ENCODE measurements at regions not wholly inside any gene's neighbourhood (a gene's known extent, or its start where the extent isn't known, plus 50 kb on each side); places are given as distances from the start of the nearest gene placed in this dataset.

DNA sequence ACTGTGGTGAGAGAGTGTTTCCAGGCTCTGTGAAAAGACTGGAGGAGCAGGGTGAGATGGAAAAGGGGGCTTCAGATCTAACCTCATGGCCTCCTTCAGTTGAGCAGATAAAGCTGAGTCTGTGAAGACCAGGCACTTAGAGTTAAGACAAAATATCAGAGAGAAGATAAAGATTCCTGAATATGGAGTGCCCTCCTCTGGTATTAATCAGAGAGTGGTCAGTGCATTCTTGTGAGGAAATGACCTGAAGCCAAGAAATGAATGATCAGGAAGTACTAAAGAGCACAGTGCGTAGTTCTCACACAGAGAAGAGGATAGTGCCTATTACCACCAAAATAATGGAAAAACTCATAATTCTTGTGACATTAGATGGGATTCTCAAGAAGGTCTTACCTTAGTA lies 1417.0 kb upstream of the ACO1 start:
- no peaks in the 10 kb centered on the region for H3K36me3 ChIP-seq
- no peaks in the 10 kb centered on the region for H3K4me1 ChIP-seq
- intact Hi-C loops (cut with DNase I): no loop called here
- H3K4me3 ChIP-seq: no peak overlapping the region
- no peak overlapping the region for H3K27ac ChIP-seq
- TF ChIP-seq, protein P1, sequence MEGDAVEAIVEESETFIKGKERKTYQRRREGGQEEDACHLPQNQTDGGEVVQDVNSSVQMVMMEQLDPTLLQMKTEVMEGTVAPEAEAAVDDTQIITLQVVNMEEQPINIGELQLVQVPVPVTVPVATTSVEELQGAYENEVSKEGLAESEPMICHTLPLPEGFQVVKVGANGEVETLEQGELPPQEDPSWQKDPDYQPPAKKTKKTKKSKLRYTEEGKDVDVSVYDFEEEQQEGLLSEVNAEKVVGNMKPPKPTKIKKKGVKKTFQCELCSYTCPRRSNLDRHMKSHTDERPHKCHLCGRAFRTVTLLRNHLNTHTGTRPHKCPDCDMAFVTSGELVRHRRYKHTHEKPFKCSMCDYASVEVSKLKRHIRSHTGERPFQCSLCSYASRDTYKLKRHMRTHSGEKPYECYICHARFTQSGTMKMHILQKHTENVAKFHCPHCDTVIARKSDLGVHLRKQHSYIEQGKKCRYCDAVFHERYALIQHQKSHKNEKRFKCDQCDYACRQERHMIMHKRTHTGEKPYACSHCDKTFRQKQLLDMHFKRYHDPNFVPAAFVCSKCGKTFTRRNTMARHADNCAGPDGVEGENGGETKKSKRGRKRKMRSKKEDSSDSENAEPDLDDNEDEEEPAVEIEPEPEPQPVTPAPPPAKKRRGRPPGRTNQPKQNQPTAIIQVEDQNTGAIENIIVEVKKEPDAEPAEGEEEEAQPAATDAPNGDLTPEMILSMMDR (IDR thresholded peaks at IDR 0.05): no peak
- TF ChIP-seq POLR2A (IDR thresholded peaks at IDR 0.05): no peak
- peaks cover 0 to 17% (median 0%) of the 10 kb centered on the region in 12 donors for H3K9me3 ChIP-seq
- DNase-seq (no peak), ATAC-seq (no peak)
- no peaks in the 10 kb centered on the region for H3K27me3 ChIP-seq
- WGBS, 4 donors: 39 to 53% (median 44%) methylated on average over 1 of the region's 1 CpG

DNA sequence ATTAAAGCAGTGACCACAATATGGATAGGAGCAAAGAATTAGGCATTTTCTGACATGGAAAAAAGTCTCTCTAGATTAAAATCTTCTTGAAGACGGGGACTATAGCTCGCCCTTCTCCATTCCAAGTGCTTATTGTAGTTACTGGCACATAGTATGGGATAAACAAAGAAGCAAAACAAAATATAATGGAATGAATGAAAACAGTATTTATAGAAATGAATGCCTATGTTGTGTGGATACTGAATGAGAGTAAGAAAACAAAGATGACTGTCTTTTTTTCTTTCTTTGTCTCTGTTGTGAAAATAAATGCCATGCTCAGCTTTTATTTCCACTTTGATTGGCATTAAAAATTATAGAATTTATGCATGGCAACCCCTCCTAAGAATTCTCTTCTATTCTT lies 1414.3 kb upstream of the ACO1 start:
- Histone ChIP-seq H3K36me3 (no peaks in the 10 kb centered on the region), H3K4me1 (no peaks in the 10 kb centered on the region), H3K4me3 (no peak overlapping the region), H3K27ac (no peak overlapping the region), H3K9me3 (no peaks in the 10 kb centered on the region), H3K27me3 (no peaks in the 10 kb centered on the region)
- ATAC-seq (no peak), DNase-seq (no peak)
- intact Hi-C loops (cut with DNase I): loop anchor here in 1 of 10 donors (10.0 kb wide), 1 partner anchor 815 kb away; no protein-coding TSS in a partner anchor
- 50 to 73% (median 66%) methylated on average over 2 of the region's 2 CpGs for WGBS, 4 donors
- TF ChIP-seq POLR2A (IDR thresholded peaks at IDR 0.05): no peak
- TF ChIP-seq, protein P1 (IDR thresholded peaks at IDR 0.05): no peak

DNA sequence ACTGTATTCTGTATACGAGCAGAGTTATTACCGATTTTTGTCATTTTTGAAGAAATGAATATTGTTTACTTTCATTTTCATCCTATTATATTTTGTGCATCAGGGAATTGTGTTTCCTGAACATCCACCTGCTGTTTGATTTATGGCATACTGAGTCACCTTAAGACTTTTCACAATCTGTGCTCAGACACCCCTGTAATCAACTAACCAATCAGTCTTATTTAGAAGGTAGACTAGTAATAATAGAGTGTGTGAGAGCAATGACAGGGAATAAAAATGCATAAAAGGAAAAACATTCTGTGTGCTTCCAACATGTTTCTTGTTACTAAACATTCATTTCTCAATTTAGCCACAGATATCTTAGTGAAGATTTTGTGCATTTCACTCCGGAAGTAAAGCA lies 1413.6 kb upstream of the ACO1 start:
- Histone ChIP-seq H3K36me3 (no peaks in the 10 kb centered on the region), H3K4me3 (no peak overlapping the region), H3K27me3 (no peaks in the 10 kb centered on the region), H3K4me1 (no peaks in the 10 kb centered on the region), H3K27ac (no peak overlapping the region), H3K9me3 (no peaks in the 10 kb centered on the region)
- TF ChIP-seq POLR2A (IDR thresholded peaks at IDR 0.05): no peak
- TF ChIP-seq, protein P1 (IDR thresholded peaks at IDR 0.05): no peak
- intact Hi-C loops (cut with DNase I): loop anchor here in 1 of 10 donors (10.0 kb wide), 1 partner anchor 814 kb away; no protein-coding TSS in a partner anchor
- WGBS, 4 donors: 75 to 88% (median 83%) methylated on average over 3 of the region's 3 CpGs
- ATAC-seq (no peak), DNase-seq (no peak)

DNA sequence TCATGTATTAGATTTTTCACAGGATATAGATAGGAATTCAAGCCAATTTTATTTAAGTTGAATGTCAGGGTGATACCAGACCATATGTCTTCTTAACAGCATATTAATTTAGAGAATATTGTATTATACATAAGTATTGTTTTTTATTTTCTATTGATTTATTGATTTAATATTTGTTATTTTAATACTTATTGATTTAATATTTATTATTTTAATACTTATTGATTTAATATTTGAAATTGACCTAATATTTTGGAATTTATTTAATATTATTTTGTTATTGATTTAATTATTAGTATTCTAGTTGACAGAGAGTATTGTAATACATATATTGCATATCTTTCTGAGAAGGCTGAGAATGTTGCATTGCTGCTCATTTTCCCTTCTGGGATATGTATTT lies 1411.8 kb upstream of the ACO1 start:
- Histone ChIP-seq H3K4me1 (no peaks in the 10 kb centered on the region), H3K27ac (no peak overlapping the region), H3K4me3 (no peak overlapping the region), H3K27me3 (no peaks in the 10 kb centered on the region), H3K36me3 (no peaks in the 10 kb centered on the region), H3K9me3 (no peaks in the 10 kb centered on the region)
- intact Hi-C loops (cut with DNase I): loop anchor here in 1 of 10 donors (10.0 kb wide), 1 partner anchor 812 kb away; no protein-coding TSS in a partner anchor
- DNase-seq (no peak), ATAC-seq (no peak)
- TF ChIP-seq, protein P1 (IDR thresholded peaks at IDR 0.05): no peak
- TF ChIP-seq POLR2A (IDR thresholded peaks at IDR 0.05): no peak
